ENCODE measurements at regions not wholly inside any gene's neighbourhood (a gene's known extent, or its start where the extent isn't known, plus 50 kb on each side); places are given as distances from the start of the nearest gene placed in this dataset.

GRCh38 chr6:147642458-147642857 is 134.0 kb downstream of the SAMD5 start:
- TF ChIP-seq CTCF (IDR thresholded peaks at IDR 0.05), result no peak
- no peak overlapping the region for H3K27ac ChIP-seq
- H3K27me3 ChIP-seq (ENCODE audit: insufficient read depth in 3 of 3, low read length in 2 of 3), result no peaks in the 10 kb centered on the region
- intact Hi-C loops (cut with DNase I), result no loop called here
- H3K36me3 ChIP-seq (ENCODE audit: insufficient read depth in 1 of 2, low read depth in 1 of 2), result no peaks in the 10 kb centered on the region
- no peak overlapping the region for H3K4me3 ChIP-seq
- ATAC-seq, result no peak
- no peaks in the 10 kb centered on the region for H3K9me3 ChIP-seq
- no peak for DNase-seq
- H3K4me1 ChIP-seq, result no peaks in the 10 kb centered on the region
- whole genome bisulfite sequencing, 3 donors, result 62 to 70% (median 64%) methylated on average over 3 of the region's 3 CpGs

- ATAC-seq (no peak), DNase-seq (no peak)
- Histone ChIP-seq H3K4me3 (no peak overlapping the region), H3K4me1 (no peaks in the 10 kb centered on the region), H3K9me3 (no peaks in the 10 kb centered on the region), H3K36me3 (ENCODE audit: insufficient read depth in 1 of 2, low read depth in 1 of 2) (no peaks in the 10 kb centered on the region), H3K27ac (no peak overlapping the region), H3K27me3 (ENCODE audit: insufficient read depth in 3 of 3, low read length in 2 of 3) (no peaks in the 10 kb centered on the region)
- intact Hi-C loops (cut with DNase I), result no loop called here
- no peak for TF ChIP-seq CTCF (IDR thresholded peaks at IDR 0.05)
- 68 to 72% (median 70%) methylated on average over 4 of the region's 4 CpGs for WGBS, 3 donors
Measured at GRCh38 chr6:147643341-147644200, 135.1 kb downstream of the SAMD5 start.

GRCh38 chr6:147648916-147649315 is 140.4 kb downstream of the SAMD5 start:
- Histone ChIP-seq H3K36me3 (ENCODE audit: insufficient read depth in 1 of 2, low read depth in 1 of 2) (no peaks in the 10 kb centered on the region), H3K4me3 (no peak overlapping the region), H3K27ac (no peak overlapping the region), H3K9me3 (no peaks in the 10 kb centered on the region), H3K27me3 (ENCODE audit: insufficient read depth in 3 of 3, low read length in 2 of 3) (no peaks in the 10 kb centered on the region), H3K4me1 (no peaks in the 10 kb centered on the region)
- ATAC-seq (no peak), DNase-seq (no peak)
- 25 to 34% (median 30%) methylated on average over 2 of the region's 2 CpGs for WGBS, 3 donors
- intact Hi-C loops (cut with DNase I), result no loop called here
- TF ChIP-seq CTCF (IDR thresholded peaks at IDR 0.05), result no peak

GRCh38 chr6:147651249-147652063 is 143.0 kb downstream of the SAMD5 start:
- H3K36me3 ChIP-seq (ENCODE audit: insufficient read depth in 1 of 2, low read depth in 1 of 2), result no peaks in the 10 kb centered on the region
- peak in 3 of 4 donors; percentile 58 to 61 (median 61) for ATAC-seq
- H3K27me3 ChIP-seq (ENCODE audit: insufficient read depth in 3 of 3, low read length in 2 of 3), result no peaks in the 10 kb centered on the region
- H3K9me3 ChIP-seq, result no peaks in the 10 kb centered on the region
- H3K27ac ChIP-seq, result no peak overlapping the region
- H3K4me3 ChIP-seq, result no peak overlapping the region
- no peaks in the 10 kb centered on the region for H3K4me1 ChIP-seq
- DNase-seq, result no peak
- intact Hi-C loops (cut with DNase I), result loop anchor here (1.0 to 10.0 kb wide), 3 partner anchors 145 to 513 kb away; partner anchors contain the start of gene SAMD5 (in 1 of the 2)
- WGBS, 3 donors, result 60 to 62% (median 60%) methylated on average over 6 of the region's 6 CpGs
- TF ChIP-seq CTCF (IDR thresholded peaks at IDR 0.05), result peak; percentile 40
